Liver (tissue), 8 donors: ENCODE measurements at regions not wholly inside any gene's neighbourhood (a gene's known extent, or its start where the extent isn't known, plus 50 kb on each side); places are given as distances from the start of the nearest gene placed in this dataset.

ENCODE experiments used
- DNase-seq: peaks from one replicate; pipeline ENCODE4 v3.0.0-alpha.2; 2017; ENCODE audit warnings: low spot score
- H3K27ac ChIP-seq, 2 donors: one replicate each; pipeline ENCODE4 v1.7.0; 2013; ENCODE audit warnings: inconsistent platforms in 2 of 2, low read length in 2 of 2, control low read depth in 1 of 2, low read depth in 1 of 2, mild to moderate bottlenecking in 1 of 2
- H3K27me3 ChIP-seq, 4 donors: one replicate each; pipeline versions ENCODE4 v1.6.1 to v1.7.0; 2013; ENCODE audit warnings: low read length in 3 of 4, inconsistent platforms in 1 of 4, mild to moderate bottlenecking in 1 of 4, moderate library complexity in 1 of 4; ENCODE audit not compliant: control insufficient read depth in 4 of 4, insufficient read depth in 4 of 4
- H3K36me3 ChIP-seq, 4 donors: one replicate each; pipeline versions ENCODE4 v1.6.1 to v1.7.0; 2013; ENCODE audit warnings: low read length in 3 of 4, mild to moderate bottlenecking in 3 of 4, low read depth in 1 of 4, moderate library complexity in 1 of 4; ENCODE audit not compliant: control insufficient read depth in 4 of 4, insufficient read depth in 3 of 4
- H3K4me1 ChIP-seq, 4 donors: one replicate each; pipeline versions ENCODE4 v1.6.1 to v1.7.0; 2013; ENCODE audit warnings: low read length in 3 of 4, mild to moderate bottlenecking in 3 of 4, moderate library complexity in 1 of 4; ENCODE audit not compliant: control insufficient read depth in 4 of 4, insufficient read depth in 4 of 4
- H3K4me3 ChIP-seq, 3 donors: one replicate each; pipeline versions ENCODE4 v1.6.1 to v1.7.0; 2013; ENCODE audit warnings: low read length in 3 of 3, control low read depth in 1 of 3, low read depth in 1 of 3, mild to moderate bottlenecking in 1 of 3
- H3K9ac ChIP-seq, 2 donors: one replicate each; pipeline ENCODE4 v1.7.0; 2013; ENCODE audit warnings: low read length in 2 of 2, mild to moderate bottlenecking in 2 of 2, moderate library complexity in 2 of 2, control low read depth in 1 of 2, low read depth in 1 of 2
- H3K9me3 ChIP-seq, 4 donors: one replicate each; pipeline versions ENCODE4 v1.6.1 to v1.7.0; 2013; ENCODE audit warnings: low read length in 3 of 4; ENCODE audit not compliant: control insufficient read depth in 4 of 4
- ATF3 ChIP-seq: IDR thresholded peaks from 2 replicates; pipeline ENCODE4 v1.6.1; 2016; ENCODE audit warnings: antibody characterized with exemption
- CTCF ChIP-seq: fragments of 150-350 bp; IDR thresholded peaks from 2 replicates; pipeline ENCODE4 v1.5.1; 2017; ENCODE audit warnings: improper control_type of control experiment, low read depth, low read length; ENCODE audit not compliant: missing input control
- EGR1 ChIP-seq, 2 donors: IDR thresholded peaks; 2 replicates each; pipeline ENCODE4 v1.6.1; 2016 to 2018; ENCODE audit warnings: antibody characterized with exemption in 2 of 2, low read depth in 2 of 2
- FOXA1 ChIP-seq: IDR thresholded peaks from 2 replicates; pipeline ENCODE4 v1.6.1; 2016; ENCODE audit warnings: antibody characterized with exemption
- FOXA2 ChIP-seq: IDR thresholded peaks from 2 replicates; pipeline ENCODE4 v1.6.1; 2016; ENCODE audit warnings: antibody characterized with exemption
- GABPA ChIP-seq, 2 donors: IDR thresholded peaks in 1 of 2; conservative IDR thresholded peaks in 1 of 2; 2 replicates each; pipeline ENCODE4 v1.6.1; 2016; ENCODE audit warnings: antibody characterized with exemption in 2 of 2, mild to moderate bottlenecking in 1 of 2, moderate library complexity in 1 of 2
- HNF4A ChIP-seq, 2 donors: conservative IDR thresholded peaks; 2 replicates each; pipeline ENCODE4 v1.6.1; 2016; ENCODE audit warnings: antibody characterized with exemption in 2 of 2, mild to moderate bottlenecking in 2 of 2
- HNF4G ChIP-seq: IDR thresholded peaks from 2 replicates; pipeline ENCODE4 v1.6.1; 2016; ENCODE audit warnings: antibody characterized with exemption
- JUND ChIP-seq, 2 donors: IDR thresholded peaks; 2 replicates each; pipeline ENCODE4 v1.6.1; 2016; ENCODE audit warnings: antibody characterized with exemption in 2 of 2
- MAX ChIP-seq: IDR thresholded peaks from 2 replicates; pipeline ENCODE4 v1.6.1; 2016; ENCODE audit warnings: antibody characterized with exemption
- NR2F2 ChIP-seq: IDR thresholded peaks from 2 replicates; pipeline ENCODE4 v1.6.1; 2016; ENCODE audit warnings: antibody characterized with exemption
- RAD21 ChIP-seq, 2 donors: IDR thresholded peaks; 2 replicates each; pipeline ENCODE4 v1.6.1; 2016; ENCODE audit warnings: antibody characterized with exemption in 2 of 2, mild to moderate bottlenecking in 2 of 2
- RXRA ChIP-seq, 2 donors: IDR thresholded peaks; 2 replicates each; pipeline ENCODE4 v1.6.1; 2017 to 2018; ENCODE audit warnings: antibody characterized with exemption in 2 of 2, mild to moderate bottlenecking in 1 of 2
- SP1 ChIP-seq: IDR thresholded peaks from 2 replicates; pipeline ENCODE4 v1.6.1; 2018; ENCODE audit warnings: antibody characterized with exemption, mild to moderate bottlenecking
- TAF1 ChIP-seq: conservative IDR thresholded peaks from 2 replicates; pipeline ENCODE4 v1.6.1; 2016; ENCODE audit warnings: antibody characterized with exemption, mild to moderate bottlenecking
- YY1 ChIP-seq: IDR thresholded peaks from 2 replicates; pipeline ENCODE4 v1.6.1; 2016; ENCODE audit warnings: antibody characterized with exemption, mild to moderate bottlenecking
- ZBTB33 ChIP-seq: IDR thresholded peaks from 2 replicates; pipeline ENCODE4 v1.6.1; 2016; ENCODE audit warnings: antibody characterized with exemption
- WGBS: extraction: QIAGEN DNeasy Blood & Tissue Kit; methylation state at CpG from one replicate; pipeline ENCODE4 v1.1.7; 2013; 5-methylcytosine and 5-hydroxymethylcytosine counted together
- TF ChIP-seq, protein P1 (sequence below): IDR thresholded peaks from 2 replicates; pipeline ENCODE4 v1.6.1; 2016; ENCODE audit warnings: antibody characterized with exemption, mild to moderate bottlenecking
- donor health status: healthy.
- donor health status: healthy.
- donor health status: healthy.
- donor health status: healthy.
- donor health status: healthy.

GRCh38 chr2:121858369-121858768 lies 102.9 kb downstream of the TSN start:
- peaks cover 0 to 5% (median 0%) of the 10 kb centered on the region in 4 donors for H3K9me3 ChIP-seq
- no peaks in the 10 kb centered on the region for H3K36me3 ChIP-seq
- WGBS = 86% methylated on average over 2 of the region's 2 CpGs
- H3K27me3 ChIP-seq = peaks cover 0 to 11% (median 0%) of the 10 kb centered on the region in 4 donors
- no peak overlapping the region for H3K9ac ChIP-seq
- TF ChIP-seq RAD21 (IDR thresholded peaks at IDR 0.05) = no peak
- TF ChIP-seq ZBTB33 = no peak
- no peak for TF ChIP-seq FOXA1
- no peak for TF ChIP-seq FOXA2
- no peak for TF ChIP-seq HNF4A (conservative IDR thresholded peaks at IDR 0.05)
- no peak for TF ChIP-seq MAX
- TF ChIP-seq HNF4G = no peak
- no peak for TF ChIP-seq GABPA (IDR thresholded peaks at IDR 0.05 in 1 of 2, conservative IDR thresholded peaks at IDR 0.05 in 1 of 2)
- TF ChIP-seq JUND (IDR thresholded peaks at IDR 0.05) = no peak
- TF ChIP-seq ATF3 = no peak
- no peak for TF ChIP-seq EGR1 (IDR thresholded peaks at IDR 0.05; ENCODE audit: low read depth in 2 of 2)
- no peak for TF ChIP-seq NR2F2
- TF ChIP-seq CTCF = no peak
- TF ChIP-seq SP1 = no peak
- no peak for TF ChIP-seq YY1
- no peak for TF ChIP-seq RXRA (IDR thresholded peaks at IDR 0.05)
- TF ChIP-seq, protein P1, sequence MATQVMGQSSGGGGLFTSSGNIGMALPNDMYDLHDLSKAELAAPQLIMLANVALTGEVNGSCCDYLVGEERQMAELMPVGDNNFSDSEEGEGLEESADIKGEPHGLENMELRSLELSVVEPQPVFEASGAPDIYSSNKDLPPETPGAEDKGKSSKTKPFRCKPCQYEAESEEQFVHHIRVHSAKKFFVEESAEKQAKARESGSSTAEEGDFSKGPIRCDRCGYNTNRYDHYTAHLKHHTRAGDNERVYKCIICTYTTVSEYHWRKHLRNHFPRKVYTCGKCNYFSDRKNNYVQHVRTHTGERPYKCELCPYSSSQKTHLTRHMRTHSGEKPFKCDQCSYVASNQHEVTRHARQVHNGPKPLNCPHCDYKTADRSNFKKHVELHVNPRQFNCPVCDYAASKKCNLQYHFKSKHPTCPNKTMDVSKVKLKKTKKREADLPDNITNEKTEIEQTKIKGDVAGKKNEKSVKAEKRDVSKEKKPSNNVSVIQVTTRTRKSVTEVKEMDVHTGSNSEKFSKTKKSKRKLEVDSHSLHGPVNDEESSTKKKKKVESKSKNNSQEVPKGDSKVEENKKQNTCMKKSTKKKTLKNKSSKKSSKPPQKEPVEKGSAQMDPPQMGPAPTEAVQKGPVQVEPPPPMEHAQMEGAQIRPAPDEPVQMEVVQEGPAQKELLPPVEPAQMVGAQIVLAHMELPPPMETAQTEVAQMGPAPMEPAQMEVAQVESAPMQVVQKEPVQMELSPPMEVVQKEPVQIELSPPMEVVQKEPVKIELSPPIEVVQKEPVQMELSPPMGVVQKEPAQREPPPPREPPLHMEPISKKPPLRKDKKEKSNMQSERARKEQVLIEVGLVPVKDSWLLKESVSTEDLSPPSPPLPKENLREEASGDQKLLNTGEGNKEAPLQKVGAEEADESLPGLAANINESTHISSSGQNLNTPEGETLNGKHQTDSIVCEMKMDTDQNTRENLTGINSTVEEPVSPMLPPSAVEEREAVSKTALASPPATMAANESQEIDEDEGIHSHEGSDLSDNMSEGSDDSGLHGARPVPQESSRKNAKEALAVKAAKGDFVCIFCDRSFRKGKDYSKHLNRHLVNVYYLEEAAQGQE = no peak
- no peak for TF ChIP-seq TAF1
- H3K4me3 ChIP-seq = no peak overlapping the region
- H3K4me1 ChIP-seq = no peaks in the 10 kb centered on the region
- no peak overlapping the region for H3K27ac ChIP-seq
- no peak for DNase-seq
